BLaER1 (cell line): ENCODE measurements at regions not wholly inside any gene's neighbourhood (a gene's known extent, or its start where the extent isn't known, plus 50 kb on each side); places are given as distances from the start of the nearest gene placed in this dataset.

Experiments
- H3K27ac ChIP-seq: shearing (Covaris generic); formaldehyde crosslinking; 2 replicates; pipeline ENCODE4 v1.8.1; 2022
- H3K27me3 ChIP-seq: shearing (Covaris generic); formaldehyde crosslinking; 2 replicates; pipeline ENCODE4 v1.8.1; 2022
- H3K36me3 ChIP-seq: shearing (Covaris generic); formaldehyde crosslinking; 2 replicates; pipeline ENCODE4 v1.8.1; 2022
- H3K4me1 ChIP-seq: shearing (Covaris generic); formaldehyde crosslinking; 2 replicates; pipeline ENCODE4 v1.8.1; 2022
- H3K4me2 ChIP-seq: shearing (Covaris generic); formaldehyde crosslinking; 2 replicates; pipeline ENCODE4 v1.8.1; 2022
- H3K4me3 ChIP-seq: shearing (Covaris generic); formaldehyde crosslinking; 2 replicates; pipeline ENCODE4 v1.8.1; 2022
- H3K9ac ChIP-seq: shearing (Covaris generic); formaldehyde crosslinking; 2 replicates; pipeline ENCODE4 v1.8.1; 2022
- H3K9me3 ChIP-seq: shearing (Covaris generic); formaldehyde crosslinking; 2 replicates; pipeline ENCODE4 v1.8.1; 2022
- H4K20me1 ChIP-seq: shearing (Covaris generic); formaldehyde crosslinking; 2 replicates; pipeline ENCODE4 v1.8.1; 2022
- Cebpa-rat ChIP-seq: shearing (Covaris generic); IDR thresholded peaks from 2 replicates; pipeline ENCODE4 v1.8.1; 2022

GRCh38 chr18:49648811-49649210, 87.0 kb downstream of the LIPG start:
- H3K4me2 ChIP-seq: no peak overlapping the region
- TF ChIP-seq Cebpa-rat: no peak
- H3K4me3 ChIP-seq: no peak overlapping the region
- no peaks in the 10 kb centered on the region for H3K4me1 ChIP-seq
- H3K27me3 ChIP-seq: no peaks in the 10 kb centered on the region
- no peaks in the 10 kb centered on the region for H3K9me3 ChIP-seq
- no peak overlapping the region for H3K9ac ChIP-seq
- H4K20me1 ChIP-seq: no peaks in the 10 kb centered on the region
- no peak overlapping the region for H3K27ac ChIP-seq
- H3K36me3 ChIP-seq: no peaks in the 10 kb centered on the region
